ENCODE measurements at regions not wholly inside any gene's neighbourhood (a gene's known extent, or its start where the extent isn't known, plus 50 kb on each side); places are given as distances from the start of the nearest gene placed in this dataset.

DNA sequence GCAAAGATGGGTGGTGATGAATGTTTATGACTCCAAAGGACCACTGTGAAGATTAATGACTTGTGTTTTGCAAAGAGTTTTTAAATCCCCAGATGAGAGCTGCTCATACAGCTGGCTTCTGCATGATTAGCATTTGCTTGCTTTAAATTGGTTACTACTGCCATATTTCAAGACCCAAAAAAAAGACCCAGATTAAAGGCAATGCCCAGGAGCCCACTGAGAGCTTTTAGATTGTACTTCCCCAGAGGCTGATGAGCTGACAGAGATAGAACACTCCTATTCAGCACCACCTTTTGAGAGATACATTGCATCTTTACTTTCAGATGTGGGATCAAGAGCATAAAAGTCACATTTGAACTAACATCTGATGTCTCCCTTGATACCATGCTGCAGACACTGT, 142.0 kb downstream of the HNRNPD start:
- Histone ChIP-seq H3K27ac (ENCODE audit: low read length in 2 of 2) (no peak overlapping the region), H3K9ac (ENCODE audit: low read length) (no peak overlapping the region), H3K9me3 (ENCODE audit: control extremely low read depth in 1 of 3, control insufficient read depth in 2 of 3, insufficient read depth in 1 of 3, low read length in 2 of 3) (no peaks in the 10 kb centered on the region), H4K20me1 (ENCODE audit: control insufficient read depth, insufficient read depth, low read length, poor library complexity, severe bottlenecking) (no peaks in the 10 kb centered on the region), H3K4me3 (ENCODE audit: control extremely low read depth in 1 of 5, extremely low read depth in 1 of 5, insufficient read depth in 1 of 5, low read depth in 2 of 5, low read length in 4 of 5) (no peak overlapping the region), H3K4me1 (ENCODE audit: control insufficient read depth in 2 of 2, insufficient read depth in 2 of 2, low read length in 2 of 2) (no peaks in the 10 kb centered on the region), H3K36me3 (replicated peaks in 1 of 2; ENCODE audit: control extremely low read depth in 1 of 2, control insufficient read depth in 1 of 2, extremely low read depth in 1 of 2, insufficient read depth in 2 of 2, low read length in 1 of 2) (no peaks in the 10 kb centered on the region), H3K27me3 (replicated peaks in 1 of 4; ENCODE audit: control extremely low read depth in 1 of 4, control insufficient read depth in 3 of 4, insufficient read depth in 4 of 4, low read length in 3 of 4) (no peaks in the 10 kb centered on the region), H2AFZ (ENCODE audit: insufficient read depth, low read depth, low read length, poor library complexity, severe bottlenecking) (no peak overlapping the region), H3K79me2 (ENCODE audit: control insufficient read depth, insufficient read depth, low read length) (no peaks in the 10 kb centered on the region), H3K4me2 (replicated peaks; ENCODE audit: low read depth, low read length, poor library complexity, severe bottlenecking) (no peak overlapping the region)
- Mint-ChIP-seq H3K27me3 (peaks cover 16% of the 10 kb centered on the region), H3K4me3 (no peak overlapping the region), H3K27ac (no peak overlapping the region), H3K4me1 (no peaks in the 10 kb centered on the region), H3K9me3 (ENCODE audit: insufficient read depth) (no peaks in the 10 kb centered on the region)
- no peak for ATAC-seq (ENCODE audit: low read depth)
- intact Hi-C loops (cut with micrococcal nuclease): no loop called here
- ChIA-PET POLR2A (no interaction called here), CTCF (interaction anchor here (1.1 kb wide), 1 partner anchor 37 kb away, joined by 4 read pairs; no protein-coding TSS in a partner anchor)
- DNase-seq: no peak
- TF ChIP-seq, protein P1, sequence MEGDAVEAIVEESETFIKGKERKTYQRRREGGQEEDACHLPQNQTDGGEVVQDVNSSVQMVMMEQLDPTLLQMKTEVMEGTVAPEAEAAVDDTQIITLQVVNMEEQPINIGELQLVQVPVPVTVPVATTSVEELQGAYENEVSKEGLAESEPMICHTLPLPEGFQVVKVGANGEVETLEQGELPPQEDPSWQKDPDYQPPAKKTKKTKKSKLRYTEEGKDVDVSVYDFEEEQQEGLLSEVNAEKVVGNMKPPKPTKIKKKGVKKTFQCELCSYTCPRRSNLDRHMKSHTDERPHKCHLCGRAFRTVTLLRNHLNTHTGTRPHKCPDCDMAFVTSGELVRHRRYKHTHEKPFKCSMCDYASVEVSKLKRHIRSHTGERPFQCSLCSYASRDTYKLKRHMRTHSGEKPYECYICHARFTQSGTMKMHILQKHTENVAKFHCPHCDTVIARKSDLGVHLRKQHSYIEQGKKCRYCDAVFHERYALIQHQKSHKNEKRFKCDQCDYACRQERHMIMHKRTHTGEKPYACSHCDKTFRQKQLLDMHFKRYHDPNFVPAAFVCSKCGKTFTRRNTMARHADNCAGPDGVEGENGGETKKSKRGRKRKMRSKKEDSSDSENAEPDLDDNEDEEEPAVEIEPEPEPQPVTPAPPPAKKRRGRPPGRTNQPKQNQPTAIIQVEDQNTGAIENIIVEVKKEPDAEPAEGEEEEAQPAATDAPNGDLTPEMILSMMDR (IDR thresholded peaks at IDR 0.05): no peak

DNA sequence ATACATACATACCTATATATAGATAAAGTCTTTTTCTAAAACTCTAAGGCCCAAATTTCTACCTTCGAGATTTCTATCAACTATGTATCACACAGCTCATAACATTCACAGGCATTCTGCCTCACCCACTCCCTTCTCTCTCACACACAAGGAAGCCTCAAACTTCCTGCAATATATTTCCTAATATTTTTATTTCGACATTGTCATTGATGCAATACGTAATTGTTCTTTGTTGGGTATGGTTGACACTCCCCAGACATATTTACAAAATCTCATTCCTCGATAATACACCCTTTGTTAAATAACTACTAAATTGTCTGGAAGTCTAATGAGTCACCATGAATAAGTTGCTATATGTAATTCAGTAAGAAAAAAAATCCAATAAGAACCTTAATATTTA, 143.5 kb downstream of the HNRNPD start:
- Histone ChIP-seq H3K9ac (ENCODE audit: low read length) (no peak overlapping the region), H3K79me2 (ENCODE audit: control insufficient read depth, insufficient read depth, low read length) (no peaks in the 10 kb centered on the region), H2AFZ (ENCODE audit: insufficient read depth, low read depth, low read length, poor library complexity, severe bottlenecking) (no peak overlapping the region), H3K4me1 (ENCODE audit: control insufficient read depth in 2 of 2, insufficient read depth in 2 of 2, low read length in 2 of 2) (no peaks in the 10 kb centered on the region), H3K9me3 (ENCODE audit: control extremely low read depth in 1 of 3, control insufficient read depth in 2 of 3, insufficient read depth in 1 of 3, low read length in 2 of 3) (no peaks in the 10 kb centered on the region), H3K36me3 (replicated peaks in 1 of 2; ENCODE audit: control extremely low read depth in 1 of 2, control insufficient read depth in 1 of 2, extremely low read depth in 1 of 2, insufficient read depth in 2 of 2, low read length in 1 of 2) (no peaks in the 10 kb centered on the region), H3K4me2 (replicated peaks; ENCODE audit: low read depth, low read length, poor library complexity, severe bottlenecking) (no peak overlapping the region), H4K20me1 (ENCODE audit: control insufficient read depth, insufficient read depth, low read length, poor library complexity, severe bottlenecking) (no peaks in the 10 kb centered on the region), H3K4me3 (ENCODE audit: control extremely low read depth in 1 of 5, extremely low read depth in 1 of 5, insufficient read depth in 1 of 5, low read depth in 2 of 5, low read length in 4 of 5) (no peak overlapping the region), H3K27me3 (replicated peaks in 1 of 4; ENCODE audit: control extremely low read depth in 1 of 4, control insufficient read depth in 3 of 4, insufficient read depth in 4 of 4, low read length in 3 of 4) (no peaks in the 10 kb centered on the region), H3K27ac (ENCODE audit: low read length in 2 of 2) (no peak overlapping the region)
- POLR2A ChIA-PET: no interaction called here
- H3K4me3 Mint-ChIP-seq: no peak overlapping the region
- no peak for DNase-seq
- no CpG with 5 or more reads among the region's 4 CpGs for WGBS (ENCODE audit: insufficient coverage)
- CTCF ChIA-PET: no interaction called here
- H3K9me3 Mint-ChIP-seq (ENCODE audit: insufficient read depth): no peaks in the 10 kb centered on the region
- H3K4me1 Mint-ChIP-seq: no peaks in the 10 kb centered on the region
- TF ChIP-seq, protein P1 (IDR thresholded peaks at IDR 0.05): no peak
- TF ChIP-seq EZH2 (IDR thresholded peaks at IDR 0.05; ENCODE audit: borderline replicate concordance, insufficient read depth, low read depth, low read length, poor library complexity, severe bottlenecking): no peak
- peaks cover 18% of the 10 kb centered on the region for H3K27me3 Mint-ChIP-seq
- intact Hi-C loops (cut with micrococcal nuclease): no loop called here
- no peak for ATAC-seq (ENCODE audit: low read depth)
- H3K27ac Mint-ChIP-seq: no peak overlapping the region
